ENCODE measurements at regions not wholly inside any gene's neighbourhood (a gene's known extent, or its start where the extent isn't known, plus 50 kb on each side); places are given as distances from the start of the nearest gene placed in this dataset.

GRCh38 chr4:187460016-187460415 lies 535.6 kb upstream of the ZFP42 start:
- WGBS, 2 donors, result 87 to 92% methylated on average over 3 of the region's 3 CpGs
- Histone ChIP-seq H3K27ac (ENCODE audit: low read depth in 1 of 2, low read length in 2 of 2) (no peak overlapping the region), H3K4me3 (ENCODE audit: low read length in 2 of 2) (no peak overlapping the region), H3K27me3 (ENCODE audit: control insufficient read depth in 1 of 2, insufficient read depth in 2 of 2, low read length in 1 of 2) (no peaks in the 10 kb centered on the region), H3K9me3 (ENCODE audit: control insufficient read depth, low read length) (no peaks in the 10 kb centered on the region), H3K4me1 (ENCODE audit: control insufficient read depth in 1 of 2, insufficient read depth in 2 of 2, low read length in 2 of 2) (peaks cover 2 to 4% of the 10 kb centered on the region in 2 donors), H3K36me3 (ENCODE audit: control insufficient read depth in 1 of 2, insufficient read depth in 2 of 2, low read length in 1 of 2) (no peaks in the 10 kb centered on the region)
- intact Hi-C loops (cut with DNase I), result no loop called here
- ATAC-seq (ENCODE audit: low FRiP score) (no peak), DNase-seq (no peak)

- intact Hi-C loops (cut with DNase I), result no loop called here
- Histone ChIP-seq H3K36me3 (ENCODE audit: control insufficient read depth in 1 of 2, insufficient read depth in 2 of 2, low read length in 1 of 2) (no peaks in the 10 kb centered on the region), H3K4me3 (ENCODE audit: low read length in 2 of 2) (no peak overlapping the region), H3K9me3 (ENCODE audit: control insufficient read depth, low read length) (peaks cover 1% of the 10 kb centered on the region), H3K4me1 (ENCODE audit: control insufficient read depth in 1 of 2, insufficient read depth in 2 of 2, low read length in 2 of 2) (peaks cover 3 to 7% of the 10 kb centered on the region in 2 donors), H3K27ac (ENCODE audit: low read depth in 1 of 2, low read length in 2 of 2) (no peak overlapping the region), H3K27me3 (ENCODE audit: control insufficient read depth in 1 of 2, insufficient read depth in 2 of 2, low read length in 1 of 2) (no peaks in the 10 kb centered on the region)
- no peak for ATAC-seq (ENCODE audit: low FRiP score)
- no peak for DNase-seq
These were observed 531.0 kb upstream of the ZFP42 start for GRCh38 chr4:187464573-187464972.

DNA sequence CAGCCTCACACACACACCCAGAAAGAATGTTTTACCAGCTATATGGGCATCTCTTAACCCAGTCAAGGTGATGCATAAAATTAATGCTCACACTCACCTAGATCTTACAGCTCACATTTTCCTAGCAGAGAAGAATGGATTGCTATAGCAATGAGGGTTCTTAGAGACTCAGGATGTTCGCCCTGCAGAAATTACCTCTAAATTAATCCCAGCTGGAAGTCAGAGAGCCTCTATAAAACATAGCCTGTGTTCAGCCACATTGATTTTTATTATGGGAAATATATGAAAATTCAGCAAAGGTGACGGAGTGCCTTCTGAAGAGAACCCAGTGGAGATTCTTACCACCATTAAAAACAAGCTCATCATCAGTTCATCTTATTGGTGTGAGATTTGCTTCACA lies 528.3 kb upstream of the ZFP42 start:
- no peaks in the 10 kb centered on the region for H3K36me3 ChIP-seq (ENCODE audit: control insufficient read depth in 1 of 2, insufficient read depth in 2 of 2, low read length in 1 of 2)
- ATAC-seq (ENCODE audit: low FRiP score), result no peak
- WGBS, 2 donors, result 97% methylated on average over 2 of the region's 2 CpGs
- no peaks in the 10 kb centered on the region for H3K27me3 ChIP-seq (ENCODE audit: control insufficient read depth in 1 of 2, insufficient read depth in 2 of 2, low read length in 1 of 2)
- no peak overlapping the region for H3K27ac ChIP-seq (ENCODE audit: low read depth in 1 of 2, low read length in 2 of 2)
- intact Hi-C loops (cut with DNase I), result no loop called here
- DNase-seq, result no peak
- H3K4me3 ChIP-seq (ENCODE audit: low read length in 2 of 2), result no peak overlapping the region
- peaks cover 3 to 7% of the 10 kb centered on the region in 2 donors for H3K4me1 ChIP-seq (ENCODE audit: control insufficient read depth in 1 of 2, insufficient read depth in 2 of 2, low read length in 2 of 2)
- H3K9me3 ChIP-seq (ENCODE audit: control insufficient read depth, low read length), result peaks cover 1% of the 10 kb centered on the region

- ATAC-seq (ENCODE audit: low FRiP score) (no peak), DNase-seq (no peak)
- Histone ChIP-seq H3K36me3 (ENCODE audit: control insufficient read depth in 1 of 2, insufficient read depth in 2 of 2, low read length in 1 of 2) (no peaks in the 10 kb centered on the region), H3K27me3 (ENCODE audit: control insufficient read depth in 1 of 2, insufficient read depth in 2 of 2, low read length in 1 of 2) (no peaks in the 10 kb centered on the region), H3K27ac (ENCODE audit: low read depth in 1 of 2, low read length in 2 of 2) (no peak overlapping the region), H3K4me3 (ENCODE audit: low read length in 2 of 2) (no peak overlapping the region), H3K9me3 (ENCODE audit: control insufficient read depth, low read length) (peaks cover 1% of the 10 kb centered on the region), H3K4me1 (ENCODE audit: control insufficient read depth in 1 of 2, insufficient read depth in 2 of 2, low read length in 2 of 2) (peaks cover 1 to 4% of the 10 kb centered on the region in 2 donors)
- intact Hi-C loops (cut with DNase I), result loop anchor here (10.0 kb wide), 1 partner anchor 745 kb away; the partner anchor contains the start of gene FAT1 (in 2 of the 2)
- WGBS, 2 donors, result 10 to 11% methylated on average over 2 of the region's 2 CpGs
These were observed 525.9 kb upstream of the ZFP42 start for GRCh38 chr4:187469627-187470026.

DNA sequence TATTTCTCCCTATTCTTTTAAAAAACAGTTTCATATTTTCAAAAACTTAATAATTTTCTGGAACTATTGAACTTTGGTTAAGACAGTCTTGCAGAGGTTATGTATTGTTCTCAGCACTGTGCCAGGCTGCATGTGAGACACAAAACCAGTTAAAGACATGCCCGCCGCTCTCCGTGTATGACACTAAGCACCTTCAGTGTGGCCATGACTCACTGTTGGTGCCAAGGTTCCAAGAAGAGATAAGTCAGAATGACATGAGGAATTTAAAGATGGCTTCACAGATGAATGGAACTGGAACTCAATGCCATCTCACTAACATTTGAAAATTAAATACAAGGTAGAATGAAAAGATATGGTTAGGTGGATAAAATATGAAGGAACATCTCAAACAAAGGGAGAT lies 525.5 kb upstream of the ZFP42 start:
- intact Hi-C loops (cut with DNase I), result loop anchor here (10.0 kb wide), 1 partner anchor 745 kb away; the partner anchor contains the start of gene FAT1 (in 2 of the 2)
- no peak overlapping the region for H3K27ac ChIP-seq (ENCODE audit: low read depth in 1 of 2, low read length in 2 of 2)
- no peak for ATAC-seq (ENCODE audit: low FRiP score)
- no peak for DNase-seq
- no peaks in the 10 kb centered on the region for H3K36me3 ChIP-seq (ENCODE audit: control insufficient read depth in 1 of 2, insufficient read depth in 2 of 2, low read length in 1 of 2)
- H3K4me3 ChIP-seq (ENCODE audit: low read length in 2 of 2), result no peak overlapping the region
- WGBS, 2 donors, result 85 to 94% methylated on average over 3 of the region's 3 CpGs
- no peaks in the 10 kb centered on the region for H3K27me3 ChIP-seq (ENCODE audit: control insufficient read depth in 1 of 2, insufficient read depth in 2 of 2, low read length in 1 of 2)
- H3K4me1 ChIP-seq (ENCODE audit: control insufficient read depth in 1 of 2, insufficient read depth in 2 of 2, low read length in 2 of 2), result peaks cover 1 to 3% of the 10 kb centered on the region in 2 donors
- peaks cover 1% of the 10 kb centered on the region for H3K9me3 ChIP-seq (ENCODE audit: control insufficient read depth, low read length)

DNA sequence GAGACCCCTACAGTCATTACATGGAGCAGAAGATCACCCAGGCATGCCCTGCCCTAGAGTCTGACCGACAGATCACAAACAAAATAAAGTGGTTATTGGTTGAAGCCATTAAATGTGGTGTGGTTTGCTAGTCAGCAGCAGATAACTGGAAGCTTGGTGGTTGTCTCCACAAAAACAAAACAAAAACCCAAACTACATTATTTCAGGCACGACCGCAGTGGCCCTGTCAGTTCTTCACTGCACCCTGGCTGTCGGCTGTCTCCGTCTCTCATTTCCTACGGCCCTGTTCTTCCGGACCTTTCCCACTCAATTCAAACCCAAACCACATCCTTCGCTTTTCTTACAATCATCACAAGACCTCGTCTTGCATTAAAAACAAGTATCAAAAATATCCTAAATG lies 521.3 kb upstream of the ZFP42 start:
- Histone ChIP-seq H3K4me1 (ENCODE audit: control insufficient read depth in 1 of 2, insufficient read depth in 2 of 2, low read length in 2 of 2) (peaks cover 1 to 14% of the 10 kb centered on the region in 2 donors), H3K27me3 (ENCODE audit: control insufficient read depth in 1 of 2, insufficient read depth in 2 of 2, low read length in 1 of 2) (no peaks in the 10 kb centered on the region), H3K27ac (ENCODE audit: low read depth in 1 of 2, low read length in 2 of 2) (no peak overlapping the region), H3K36me3 (ENCODE audit: control insufficient read depth in 1 of 2, insufficient read depth in 2 of 2, low read length in 1 of 2) (no peaks in the 10 kb centered on the region), H3K9me3 (ENCODE audit: control insufficient read depth, low read length) (no peaks in the 10 kb centered on the region), H3K4me3 (ENCODE audit: low read length in 2 of 2) (no peak overlapping the region)
- ATAC-seq (ENCODE audit: low FRiP score) (no peak), DNase-seq (no peak)
- intact Hi-C loops (cut with DNase I), result loop anchor here (10.0 kb wide), 1 partner anchor 749 kb away; the partner anchor contains the start of gene FAT1 (in 2 of the 2)
- WGBS, 2 donors, result 79 to 87% methylated on average over 9 of the region's 9 CpGs

GRCh38 chr4:187475901-187476300 lies 519.7 kb upstream of the ZFP42 start:
- DNase-seq, result no peak

DNA sequence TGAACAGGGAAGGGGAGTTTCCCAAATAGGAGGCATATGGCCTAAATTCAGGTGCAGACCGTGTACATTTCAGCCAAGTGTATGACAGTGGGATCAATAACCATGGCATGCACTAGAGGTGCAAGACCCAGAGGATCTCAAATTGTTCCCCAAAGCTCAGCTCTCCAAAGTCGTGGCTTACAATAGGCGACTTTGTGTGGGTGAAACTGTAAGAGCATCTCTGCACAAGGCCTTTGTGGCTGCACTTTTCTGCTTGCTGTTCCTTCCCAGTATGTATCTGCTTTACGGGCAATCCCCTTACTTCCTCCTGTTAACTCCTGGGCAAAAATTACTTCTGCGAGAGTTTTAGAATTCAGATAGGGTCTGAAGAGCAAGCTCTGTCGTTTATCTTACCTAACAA lies 518.3 kb upstream of the ZFP42 start:
- ATAC-seq (ENCODE audit: low FRiP score), result no peak
- no peaks in the 10 kb centered on the region for H3K36me3 ChIP-seq (ENCODE audit: control insufficient read depth in 1 of 2, insufficient read depth in 2 of 2, low read length in 1 of 2)
- no peak overlapping the region for H3K4me3 ChIP-seq (ENCODE audit: low read length in 2 of 2)
- no peaks in the 10 kb centered on the region for H3K27me3 ChIP-seq (ENCODE audit: control insufficient read depth in 1 of 2, insufficient read depth in 2 of 2, low read length in 1 of 2)
- H3K4me1 ChIP-seq (ENCODE audit: control insufficient read depth in 1 of 2, insufficient read depth in 2 of 2, low read length in 2 of 2), result peaks cover 5 to 21% of the 10 kb centered on the region in 2 donors
- H3K9me3 ChIP-seq (ENCODE audit: control insufficient read depth, low read length), result no peaks in the 10 kb centered on the region
- H3K27ac ChIP-seq (ENCODE audit: low read depth in 1 of 2, low read length in 2 of 2), result no peak overlapping the region
- intact Hi-C loops (cut with DNase I), result loop anchor here (10.0 kb wide), 1 partner anchor 752 kb away; the partner anchor contains the start of gene FAT1 (in 2 of the 2)
- DNase-seq, result no peak
- WGBS, 2 donors, result 53 to 62% methylated on average over 6 of the region's 6 CpGs

More at GRCh38 chr4:187475901-187476300, 519.7 kb upstream of the ZFP42 start:
- Histone ChIP-seq H3K9me3 (ENCODE audit: control insufficient read depth, low read length) (no peaks in the 10 kb centered on the region), H3K27me3 (ENCODE audit: control insufficient read depth in 1 of 2, insufficient read depth in 2 of 2, low read length in 1 of 2) (no peaks in the 10 kb centered on the region), H3K36me3 (ENCODE audit: control insufficient read depth in 1 of 2, insufficient read depth in 2 of 2, low read length in 1 of 2) (no peaks in the 10 kb centered on the region), H3K4me3 (ENCODE audit: low read length in 2 of 2) (no peak overlapping the region), H3K4me1 (ENCODE audit: control insufficient read depth in 1 of 2, insufficient read depth in 2 of 2, low read length in 2 of 2) (peaks cover 5 to 21% of the 10 kb centered on the region in 2 donors), H3K27ac (ENCODE audit: low read depth in 1 of 2, low read length in 2 of 2) (no peak overlapping the region)
- no peak for ATAC-seq (ENCODE audit: low FRiP score)
- 89 to 94% methylated on average over 2 of the region's 2 CpGs for WGBS, 2 donors
- intact Hi-C loops (cut with DNase I), result loop anchor here (10.0 kb wide), 1 partner anchor 751 kb away; the partner anchor contains the start of gene FAT1 (in 2 of the 2)

Measured in aorta (tissue), 5 donors.